ENCODE measurements at regions not wholly inside any gene's neighbourhood (a gene's known extent, or its start where the extent isn't known, plus 50 kb on each side); places are given as distances from the start of the nearest gene placed in this dataset.

DNA sequence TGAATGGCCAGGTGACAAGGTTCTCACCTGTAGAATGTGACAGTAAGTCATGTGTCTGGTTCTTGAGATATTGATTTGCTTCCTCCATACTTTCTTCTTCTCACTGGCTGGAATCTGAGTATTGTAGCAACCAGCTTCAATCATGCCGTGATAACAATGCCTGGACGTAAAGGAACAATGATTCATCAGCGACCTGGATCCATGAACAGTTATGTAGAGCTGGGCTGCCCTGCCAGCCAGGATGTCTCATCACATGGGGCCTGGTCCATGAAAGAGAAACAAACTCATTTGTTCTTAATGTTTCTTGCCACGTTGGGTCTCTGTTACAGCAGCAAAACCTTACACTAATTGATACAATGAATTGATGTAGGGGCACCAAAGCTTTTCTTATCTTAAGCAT lies 627.2 kb downstream of the TOX3 start:
- H3K9me3 ChIP-seq (ENCODE audit: control insufficient read depth in 2 of 3, insufficient read depth in 1 of 3, low read length in 3 of 3), result no peaks in the 10 kb centered on the region
- intact Hi-C loops (cut with DNase I), result no loop called here

DNA sequence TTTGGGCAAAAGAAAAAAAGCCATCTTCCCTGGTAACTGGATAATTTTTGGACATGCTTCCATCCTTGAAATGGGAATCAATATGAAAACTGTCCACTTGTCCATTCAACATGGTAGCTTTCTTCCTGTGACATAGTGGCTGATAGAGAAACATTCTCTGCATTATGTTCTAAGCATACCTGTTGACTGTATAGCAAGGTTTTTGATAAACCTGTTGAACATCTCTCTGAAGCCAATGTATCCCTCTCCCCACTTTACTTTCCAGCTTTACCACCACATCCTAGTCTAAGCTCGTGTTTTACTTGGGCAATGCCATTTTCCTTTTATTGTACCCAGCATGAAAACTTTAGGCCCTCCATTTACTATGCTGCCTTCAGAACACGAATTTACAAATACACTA lies 630.1 kb downstream of the TOX3 start:
- intact Hi-C loops (cut with DNase I), result no loop called here
- Histone ChIP-seq H3K27ac (ENCODE audit: low read depth in 2 of 2, low read length in 2 of 2) (no peak overlapping the region), H3K9ac (ENCODE audit: low read length in 3 of 3) (no peak overlapping the region), H3K4me1 (ENCODE audit: control insufficient read depth in 2 of 3, insufficient read depth in 2 of 3, low read depth in 1 of 3, low read length in 3 of 3) (no peaks in the 10 kb centered on the region), H3K27me3 (ENCODE audit: control insufficient read depth, insufficient read depth, low read length) (no peaks in the 10 kb centered on the region), H3K36me3 (ENCODE audit: control insufficient read depth in 2 of 3, insufficient read depth in 3 of 3, low read length in 3 of 3) (no peaks in the 10 kb centered on the region), H3K4me3 (ENCODE audit: low read length in 3 of 3) (no peak overlapping the region), H3K9me3 (ENCODE audit: control insufficient read depth in 2 of 3, insufficient read depth in 1 of 3, low read length in 3 of 3) (no peaks in the 10 kb centered on the region)
- TF ChIP-seq, protein P1, sequence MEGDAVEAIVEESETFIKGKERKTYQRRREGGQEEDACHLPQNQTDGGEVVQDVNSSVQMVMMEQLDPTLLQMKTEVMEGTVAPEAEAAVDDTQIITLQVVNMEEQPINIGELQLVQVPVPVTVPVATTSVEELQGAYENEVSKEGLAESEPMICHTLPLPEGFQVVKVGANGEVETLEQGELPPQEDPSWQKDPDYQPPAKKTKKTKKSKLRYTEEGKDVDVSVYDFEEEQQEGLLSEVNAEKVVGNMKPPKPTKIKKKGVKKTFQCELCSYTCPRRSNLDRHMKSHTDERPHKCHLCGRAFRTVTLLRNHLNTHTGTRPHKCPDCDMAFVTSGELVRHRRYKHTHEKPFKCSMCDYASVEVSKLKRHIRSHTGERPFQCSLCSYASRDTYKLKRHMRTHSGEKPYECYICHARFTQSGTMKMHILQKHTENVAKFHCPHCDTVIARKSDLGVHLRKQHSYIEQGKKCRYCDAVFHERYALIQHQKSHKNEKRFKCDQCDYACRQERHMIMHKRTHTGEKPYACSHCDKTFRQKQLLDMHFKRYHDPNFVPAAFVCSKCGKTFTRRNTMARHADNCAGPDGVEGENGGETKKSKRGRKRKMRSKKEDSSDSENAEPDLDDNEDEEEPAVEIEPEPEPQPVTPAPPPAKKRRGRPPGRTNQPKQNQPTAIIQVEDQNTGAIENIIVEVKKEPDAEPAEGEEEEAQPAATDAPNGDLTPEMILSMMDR (IDR thresholded peaks at IDR 0.05; ENCODE audit: borderline replicate concordance, extremely low read depth, insufficient read depth), result no peak
- FAIRE-seq (no peak), DNase-seq (no peak)

More for the DNA sequence above, 627.2 kb downstream of the TOX3 start:
- no peaks in the 10 kb centered on the region for H3K36me3 ChIP-seq (ENCODE audit: control insufficient read depth in 2 of 3, insufficient read depth in 3 of 3, low read length in 3 of 3)
- H3K9ac ChIP-seq (ENCODE audit: low read length in 3 of 3), result no peak overlapping the region
- H3K4me3 ChIP-seq (ENCODE audit: low read length in 3 of 3), result no peak overlapping the region
- no peak overlapping the region for H3K27ac ChIP-seq (ENCODE audit: low read depth in 2 of 2, low read length in 2 of 2)
- no peak for FAIRE-seq
- DNase-seq, result no peak
- TF ChIP-seq, protein P1 (IDR thresholded peaks at IDR 0.05; ENCODE audit: borderline replicate concordance, extremely low read depth, insufficient read depth), result no peak
- no peaks in the 10 kb centered on the region for H3K4me1 ChIP-seq (ENCODE audit: control insufficient read depth in 2 of 3, insufficient read depth in 2 of 3, low read depth in 1 of 3, low read length in 3 of 3)
- H3K27me3 ChIP-seq (ENCODE audit: control insufficient read depth, insufficient read depth, low read length), result no peaks in the 10 kb centered on the region

DNA sequence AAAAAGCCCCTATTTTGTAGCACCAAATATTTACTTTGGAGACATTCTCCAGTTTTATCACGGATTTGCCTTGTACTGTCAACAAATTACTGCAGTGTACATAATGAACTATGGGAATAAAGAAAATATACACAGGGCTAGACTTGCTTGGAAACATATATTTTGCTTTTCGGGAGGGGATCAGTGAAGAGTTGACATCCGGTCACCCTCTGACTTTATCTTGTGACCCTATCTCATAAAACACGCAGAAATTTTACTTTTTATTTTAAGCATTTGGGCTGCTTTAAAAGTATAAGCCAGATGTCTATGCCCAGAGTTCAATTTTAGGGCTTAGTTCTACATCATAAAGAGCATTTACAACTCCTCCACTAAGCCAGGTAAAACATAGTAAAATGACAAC lies 630.7 kb downstream of the TOX3 start:
- TF ChIP-seq, protein P1 (IDR thresholded peaks at IDR 0.05; ENCODE audit: borderline replicate concordance, extremely low read depth, insufficient read depth), result no peak
- intact Hi-C loops (cut with DNase I), result no loop called here

DNA sequence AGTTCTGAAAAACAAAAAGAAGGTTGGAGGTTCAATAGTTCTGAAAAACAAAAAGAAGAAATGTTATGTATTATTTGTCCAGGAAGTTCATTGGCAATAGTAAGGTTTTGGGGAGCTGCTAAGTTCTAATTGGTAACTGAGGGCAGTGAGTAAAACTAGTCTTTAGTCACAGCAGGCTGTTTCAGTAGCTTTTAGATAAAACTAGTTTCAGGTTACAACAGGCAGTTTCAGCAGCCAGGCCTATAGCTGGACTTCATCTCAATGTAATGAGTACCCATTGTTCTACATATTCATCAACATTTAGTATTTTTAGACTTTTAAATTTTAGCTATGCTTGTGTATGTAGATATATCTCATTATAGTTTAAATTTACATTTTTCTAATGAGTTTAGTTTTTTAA lies 639.3 kb downstream of the TOX3 start:
- Histone ChIP-seq H3K36me3 (ENCODE audit: control insufficient read depth in 2 of 3, insufficient read depth in 3 of 3, low read length in 3 of 3) (no peaks in the 10 kb centered on the region), H3K27me3 (ENCODE audit: control insufficient read depth, insufficient read depth, low read length) (no peaks in the 10 kb centered on the region), H3K4me3 (ENCODE audit: low read length in 3 of 3) (no peak overlapping the region), H3K9me3 (ENCODE audit: control insufficient read depth in 2 of 3, insufficient read depth in 1 of 3, low read length in 3 of 3) (no peaks in the 10 kb centered on the region), H3K27ac (ENCODE audit: low read depth in 2 of 2, low read length in 2 of 2) (no peak overlapping the region), H3K9ac (ENCODE audit: low read length in 3 of 3) (no peak overlapping the region), H3K4me1 (ENCODE audit: control insufficient read depth in 2 of 3, insufficient read depth in 2 of 3, low read depth in 1 of 3, low read length in 3 of 3) (no peaks in the 10 kb centered on the region)
- TF ChIP-seq, protein P1 (IDR thresholded peaks at IDR 0.05; ENCODE audit: borderline replicate concordance, extremely low read depth, insufficient read depth), result no peak
- intact Hi-C loops (cut with DNase I), result no loop called here
- FAIRE-seq (no peak), DNase-seq (no peak)

More for the DNA sequence above, 630.7 kb downstream of the TOX3 start:
- H3K9me3 ChIP-seq (ENCODE audit: control insufficient read depth in 2 of 3, insufficient read depth in 1 of 3, low read length in 3 of 3), result no peaks in the 10 kb centered on the region
- no peak overlapping the region for H3K9ac ChIP-seq (ENCODE audit: low read length in 3 of 3)
- H3K4me1 ChIP-seq (ENCODE audit: control insufficient read depth in 2 of 3, insufficient read depth in 2 of 3, low read depth in 1 of 3, low read length in 3 of 3), result no peaks in the 10 kb centered on the region
- H3K27me3 ChIP-seq (ENCODE audit: control insufficient read depth, insufficient read depth, low read length), result no peaks in the 10 kb centered on the region
- no peaks in the 10 kb centered on the region for H3K36me3 ChIP-seq (ENCODE audit: control insufficient read depth in 2 of 3, insufficient read depth in 3 of 3, low read length in 3 of 3)
- no peak for FAIRE-seq
- H3K4me3 ChIP-seq (ENCODE audit: low read length in 3 of 3), result no peak overlapping the region
- DNase-seq, result peak in 2 of 5 donors; percentile 37 to 55
- no peak overlapping the region for H3K27ac ChIP-seq (ENCODE audit: low read depth in 2 of 2, low read length in 2 of 2)
